ENCODE measurements at regions not wholly inside any gene's neighbourhood (a gene's known extent, or its start where the extent isn't known, plus 50 kb on each side); places are given as distances from the start of the nearest gene placed in this dataset.

GRCh38 chr6:2433266-2433665 lies 187.9 kb upstream of the GMDS start:
- peaks cover 2% of the 10 kb centered on the region for H3K27me3 Mint-ChIP-seq
- H3K4me3 Mint-ChIP-seq = no peak overlapping the region
- ATAC-seq (no peak), DNase-seq (no peak)
- no peaks in the 10 kb centered on the region for H3K36me3 Mint-ChIP-seq
- no peaks in the 10 kb centered on the region for H3K9me3 Mint-ChIP-seq (ENCODE audit: low read depth)
- H3K4me1 Mint-ChIP-seq = no peaks in the 10 kb centered on the region
- H3K27ac Mint-ChIP-seq = no peak overlapping the region
- CTCF ChIA-PET = no interaction called here

- CTCF ChIA-PET = no interaction called here
- H3K4me3 Mint-ChIP-seq = no peak overlapping the region
These were observed 186.9 kb upstream of the GMDS start for GRCh38 chr6:2432292-2432691.

GRCh38 chr6:2430612-2431011 lies 185.2 kb upstream of the GMDS start:
- Mint-ChIP-seq H3K27ac (no peak overlapping the region), H3K27me3 (no peaks in the 10 kb centered on the region), H3K9me3 (ENCODE audit: low read depth) (no peaks in the 10 kb centered on the region), H3K4me3 (no peak overlapping the region), H3K36me3 (no peaks in the 10 kb centered on the region), H3K4me1 (no peaks in the 10 kb centered on the region)
- no peak for ATAC-seq
- CTCF ChIA-PET = no interaction called here
- no peak for DNase-seq

More at GRCh38 chr6:2432292-2432691, 186.9 kb upstream of the GMDS start:
- no peak for ATAC-seq
- DNase-seq = no peak
- no peaks in the 10 kb centered on the region for H3K27me3 Mint-ChIP-seq
- H3K36me3 Mint-ChIP-seq = no peaks in the 10 kb centered on the region
- H3K4me1 Mint-ChIP-seq = no peaks in the 10 kb centered on the region
- H3K9me3 Mint-ChIP-seq (ENCODE audit: low read depth) = no peaks in the 10 kb centered on the region
- H3K27ac Mint-ChIP-seq = no peak overlapping the region

GRCh38 chr6:2429460-2429859 lies 184.1 kb upstream of the GMDS start:
- Mint-ChIP-seq H3K36me3 (no peaks in the 10 kb centered on the region), H3K27me3 (no peaks in the 10 kb centered on the region), H3K9me3 (ENCODE audit: low read depth) (no peaks in the 10 kb centered on the region), H3K4me1 (no peaks in the 10 kb centered on the region), H3K27ac (no peak overlapping the region), H3K4me3 (no peak overlapping the region)
- no peak for ATAC-seq
- CTCF ChIA-PET = no interaction called here
- no peak for DNase-seq

- Mint-ChIP-seq H3K27me3 (no peaks in the 10 kb centered on the region), H3K4me1 (no peaks in the 10 kb centered on the region), H3K9me3 (ENCODE audit: low read depth) (no peaks in the 10 kb centered on the region), H3K4me3 (no peak overlapping the region), H3K36me3 (no peaks in the 10 kb centered on the region), H3K27ac (no peak overlapping the region)
- CTCF ChIA-PET = no interaction called here
- DNase-seq (no peak), ATAC-seq (no peak)
These were observed 183.6 kb upstream of the GMDS start for GRCh38 chr6:2429032-2429431.

GRCh38 chr6:2426561-2427340 lies 181.3 kb upstream of the GMDS start:
- DNase-seq (no peak), ATAC-seq (no peak)
- H3K27me3 Mint-ChIP-seq = no peaks in the 10 kb centered on the region
- H3K4me1 Mint-ChIP-seq = no peaks in the 10 kb centered on the region
- CTCF ChIA-PET = no interaction called here
- H3K9me3 Mint-ChIP-seq (ENCODE audit: low read depth) = no peaks in the 10 kb centered on the region
- H3K27ac Mint-ChIP-seq = no peak overlapping the region
- H3K4me3 Mint-ChIP-seq = no peak overlapping the region
- no peaks in the 10 kb centered on the region for H3K36me3 Mint-ChIP-seq

GRCh38 chr6:2416128-2416712 lies 170.8 kb upstream of the GMDS start:
- no peak overlapping the region for H3K4me3 Mint-ChIP-seq
- no peaks in the 10 kb centered on the region for H3K36me3 Mint-ChIP-seq
- ATAC-seq = no peak
- no peaks in the 10 kb centered on the region for H3K4me1 Mint-ChIP-seq
- H3K27me3 Mint-ChIP-seq = no peaks in the 10 kb centered on the region
- H3K9me3 Mint-ChIP-seq (ENCODE audit: low read depth) = no peaks in the 10 kb centered on the region
- CTCF ChIA-PET = no interaction called here
- H3K27ac Mint-ChIP-seq = no peak overlapping the region
- no peak for DNase-seq

GRCh38 chr6:2414885-2415547 lies 169.6 kb upstream of the GMDS start:
- no peaks in the 10 kb centered on the region for H3K4me1 Mint-ChIP-seq
- H3K27me3 Mint-ChIP-seq = no peaks in the 10 kb centered on the region
- H3K36me3 Mint-ChIP-seq = no peaks in the 10 kb centered on the region
- CTCF ChIA-PET = no interaction called here
- DNase-seq (no peak), ATAC-seq (no peak)
- no peaks in the 10 kb centered on the region for H3K9me3 Mint-ChIP-seq (ENCODE audit: low read depth)
- no peak overlapping the region for H3K4me3 Mint-ChIP-seq
- H3K27ac Mint-ChIP-seq = no peak overlapping the region

GRCh38 chr6:2412731-2413130 lies 167.3 kb upstream of the GMDS start:
- Mint-ChIP-seq H3K4me3 (no peak overlapping the region), H3K4me1 (no peaks in the 10 kb centered on the region), H3K27ac (no peak overlapping the region), H3K27me3 (no peaks in the 10 kb centered on the region), H3K36me3 (no peaks in the 10 kb centered on the region), H3K9me3 (ENCODE audit: low read depth) (no peaks in the 10 kb centered on the region)
- ATAC-seq (no peak), DNase-seq (no peak)
- CTCF ChIA-PET = no interaction called here

GRCh38 chr6:2410656-2411380 lies 165.4 kb upstream of the GMDS start:
- CTCF ChIA-PET = no interaction called here

GRCh38 chr6:2407525-2407924 lies 162.1 kb upstream of the GMDS start:
- Mint-ChIP-seq H3K27ac (no peak overlapping the region), H3K27me3 (peaks cover 2% of the 10 kb centered on the region)
- CTCF ChIA-PET = no interaction called here

More at GRCh38 chr6:2410656-2411380, 165.4 kb upstream of the GMDS start:
- no peak for DNase-seq
- Mint-ChIP-seq H3K9me3 (ENCODE audit: low read depth) (no peaks in the 10 kb centered on the region), H3K27ac (no peak overlapping the region), H3K4me3 (no peak overlapping the region), H3K4me1 (no peaks in the 10 kb centered on the region), H3K27me3 (no peaks in the 10 kb centered on the region), H3K36me3 (no peaks in the 10 kb centered on the region)
- no peak for ATAC-seq

GRCh38 chr6:2404211-2404929 lies 159.0 kb upstream of the GMDS start:
- CTCF ChIA-PET = no interaction called here

More at GRCh38 chr6:2407525-2407924, 162.1 kb upstream of the GMDS start:
- Mint-ChIP-seq H3K4me1 (no peaks in the 10 kb centered on the region), H3K9me3 (ENCODE audit: low read depth) (no peaks in the 10 kb centered on the region), H3K36me3 (no peaks in the 10 kb centered on the region), H3K4me3 (no peak overlapping the region)
- no peak for DNase-seq
- no peak for ATAC-seq

GRCh38 chr6:2403546-2403945 lies 158.1 kb upstream of the GMDS start:
- CTCF ChIA-PET = no interaction called here
- Mint-ChIP-seq H3K27ac (no peak overlapping the region), H3K4me3 (no peak overlapping the region), H3K27me3 (peaks cover 2% of the 10 kb centered on the region), H3K9me3 (ENCODE audit: low read depth) (no peaks in the 10 kb centered on the region), H3K4me1 (no peaks in the 10 kb centered on the region), H3K36me3 (no peaks in the 10 kb centered on the region)
- ATAC-seq (no peak), DNase-seq (no peak)

More at GRCh38 chr6:2404211-2404929, 159.0 kb upstream of the GMDS start:
- Mint-ChIP-seq H3K4me3 (no peak overlapping the region), H3K36me3 (no peaks in the 10 kb centered on the region), H3K9me3 (ENCODE audit: low read depth) (no peaks in the 10 kb centered on the region), H3K27me3 (peaks cover 2% of the 10 kb centered on the region), H3K27ac (no peak overlapping the region), H3K4me1 (no peaks in the 10 kb centered on the region)
- DNase-seq (no peak), ATAC-seq (no peak)

Data from activated CD8-positive, alpha-beta memory T cell treated with anti-CD3 and anti-CD28 coated beads, Interleukin-2, amount 10 ng/mL, durations not matched to agents 7 days and 5 days (primary cell).